ENCODE measurements at regions not wholly inside any gene's neighbourhood (a gene's known extent, or its start where the extent isn't known, plus 50 kb on each side); places are given as distances from the start of the nearest gene placed in this dataset.

GRCh38 chr7:89797965-89798598, 356.2 kb upstream of the STEAP1 start:
- no peak for DNase-seq
- TF ChIP-seq CTCF (IDR thresholded peaks at IDR 0.05), result no peak

GRCh38 chr7:89798599-89798996, 355.7 kb upstream of the STEAP1 start:
- Histone ChIP-seq H3K4me3 (no peak overlapping the region), H3K27ac (no peak overlapping the region), H3K36me3 (no peaks in the 10 kb centered on the region), H3K4me1 (no peaks in the 10 kb centered on the region), H3K27me3 (no peaks in the 10 kb centered on the region), H3K9me3 (no peaks in the 10 kb centered on the region)
- DNase-seq, result no peak
- intact Hi-C loops (cut with DNase I; ENCODE audit: low total_unique reads), result no loop called here
- no peak for TF ChIP-seq CTCF (IDR thresholded peaks at IDR 0.05)

More at GRCh38 chr7:89797965-89798598, 356.2 kb upstream of the STEAP1 start:
- Histone ChIP-seq H3K9me3 (no peaks in the 10 kb centered on the region), H3K4me3 (no peak overlapping the region), H3K27ac (no peak overlapping the region), H3K4me1 (no peaks in the 10 kb centered on the region), H3K36me3 (no peaks in the 10 kb centered on the region), H3K27me3 (no peaks in the 10 kb centered on the region)
- intact Hi-C loops (cut with DNase I; ENCODE audit: low total_unique reads), result no loop called here

- Histone ChIP-seq H3K27ac (no peak overlapping the region), H3K27me3 (no peaks in the 10 kb centered on the region), H3K4me3 (no peak overlapping the region), H3K4me1 (no peaks in the 10 kb centered on the region), H3K9me3 (no peaks in the 10 kb centered on the region), H3K36me3 (no peaks in the 10 kb centered on the region)
- TF ChIP-seq CTCF (IDR thresholded peaks at IDR 0.05), result no peak
- no peak for DNase-seq
- intact Hi-C loops (cut with DNase I; ENCODE audit: low total_unique reads), result no loop called here
Observed at GRCh38 chr7:89800761-89801160, 353.5 kb upstream of the STEAP1 start.

- no peak overlapping the region for H3K4me3 ChIP-seq
- no peaks in the 10 kb centered on the region for H3K4me1 ChIP-seq
- H3K27ac ChIP-seq, result no peak overlapping the region
- intact Hi-C loops (cut with DNase I; ENCODE audit: low total_unique reads), result no loop called here
- no peaks in the 10 kb centered on the region for H3K9me3 ChIP-seq
- no peak for TF ChIP-seq CTCF (IDR thresholded peaks at IDR 0.05)
- no peaks in the 10 kb centered on the region for H3K36me3 ChIP-seq
- no peaks in the 10 kb centered on the region for H3K27me3 ChIP-seq
- DNase-seq, result no peak
Observed at GRCh38 chr7:89809291-89809690, 345.0 kb upstream of the STEAP1 start.

- Histone ChIP-seq H3K4me1 (no peaks in the 10 kb centered on the region), H3K4me3 (no peak overlapping the region), H3K27me3 (no peaks in the 10 kb centered on the region), H3K9me3 (no peaks in the 10 kb centered on the region), H3K27ac (no peak overlapping the region), H3K36me3 (no peaks in the 10 kb centered on the region)
- intact Hi-C loops (cut with DNase I; ENCODE audit: low total_unique reads), result no loop called here
- TF ChIP-seq CTCF (IDR thresholded peaks at IDR 0.05), result no peak
- no peak for DNase-seq
Observed at GRCh38 chr7:89813081-89813480, 341.2 kb upstream of the STEAP1 start.

GRCh38 chr7:89826121-89826520, 328.1 kb upstream of the STEAP1 start:
- H3K27ac ChIP-seq, result no peak overlapping the region
- no peaks in the 10 kb centered on the region for H3K36me3 ChIP-seq
- H3K9me3 ChIP-seq, result peaks cover 0 to 6% (median 0%) of the 10 kb centered on the region in 3 donors
- DNase-seq, result no peak
- TF ChIP-seq CTCF (IDR thresholded peaks at IDR 0.05), result no peak
- intact Hi-C loops (cut with DNase I; ENCODE audit: low total_unique reads), result no loop called here
- no peaks in the 10 kb centered on the region for H3K27me3 ChIP-seq
- H3K4me3 ChIP-seq, result no peak overlapping the region
- no peaks in the 10 kb centered on the region for H3K4me1 ChIP-seq

Data from tibial artery (tissue), 4 donors.